CD4-positive, alpha-beta memory T cell (primary cell): ENCODE measurements at regions not wholly inside any gene's neighbourhood (a gene's known extent, or its start where the extent isn't known, plus 50 kb on each side); places are given as distances from the start of the nearest gene placed in this dataset.

Experiments
- CTCF ChIA-PET: fragments of 350-600 bp; sonication (Branson Sonifier 250); formaldehyde crosslinking; loops from one replicate; lab custom pipeline; 2021; ENCODE audit warnings: inconsistent platforms; ENCODE audit not compliant: partially characterized antibody; lab: Charles Lee
- POLR2A ChIA-PET: fragments of 350-600 bp; sonication (Branson Sonifier 250); formaldehyde crosslinking; loops from one replicate; lab custom pipeline; 2021; ENCODE audit not compliant: partially characterized antibody; lab: Charles Lee
- DNase-seq, 5 donors: peaks; one replicate each; pipeline versions ENCODE4 v3.0.0 to v3.0.0-alpha.2; 2020 to 2022; ENCODE audit warnings: mixed read lengths in 1 of 5
- H3K27ac ChIP-seq: one replicate; pipeline ENCODE4 v1.7.0; 2013; ENCODE audit warnings: low read depth, low read length
- H3K27me3 ChIP-seq: 2 replicates; pipeline ENCODE4 v1.7.0; 2013; ENCODE audit warnings: mild to moderate bottlenecking, low read length, moderate library complexity; ENCODE audit not compliant: insufficient read depth
- H3K36me3 ChIP-seq: 2 replicates; pipeline ENCODE4 v1.7.0; 2013; ENCODE audit warnings: mild to moderate bottlenecking, low read length, moderate library complexity; ENCODE audit not compliant: insufficient read depth
- H3K4me1 ChIP-seq: 2 replicates; pipeline ENCODE4 v1.7.0; 2013; ENCODE audit warnings: mild to moderate bottlenecking, low read length, moderate library complexity; ENCODE audit not compliant: insufficient read depth
- H3K4me3 ChIP-seq, 2 donors: one replicate each; pipeline ENCODE4 v1.7.0; 2013; ENCODE audit warnings: low read length in 2 of 2, mild to moderate bottlenecking in 1 of 2
- H3K9me3 ChIP-seq, 2 donors: one replicate each; pipeline ENCODE4 v1.7.0; 2013; ENCODE audit warnings: low read length in 2 of 2, control low read depth in 1 of 2; ENCODE audit not compliant: control insufficient read depth in 1 of 2
- H3K27ac Mint-ChIP-seq, 7 donors: one replicate each; pipeline ENCODE4 v1.8.0; 2020 to 2021; ENCODE audit warnings: mixed read lengths in 7 of 7, mild to moderate bottlenecking in 6 of 7, inconsistent platforms in 3 of 7, moderate library complexity in 3 of 7
- H3K27me3 Mint-ChIP-seq, 2 donors: one replicate each; pipeline ENCODE4 v1.8.0; 2020 to 2021; ENCODE audit warnings: mixed read lengths in 2 of 2
- H3K36me3 Mint-ChIP-seq, 2 donors: one replicate each; pipeline ENCODE4 v1.8.0; 2020 to 2021; ENCODE audit warnings: mixed read lengths in 2 of 2, inconsistent platforms in 1 of 2, mild to moderate bottlenecking in 1 of 2
- H3K4me1 Mint-ChIP-seq, 4 donors: one replicate each; pipeline ENCODE4 v1.8.0; 2020 to 2021; ENCODE audit warnings: mixed read lengths in 4 of 4, mild to moderate bottlenecking in 1 of 4
- H3K4me3 Mint-ChIP-seq, 8 donors: one replicate each; pipeline ENCODE4 v1.8.0; 2020 to 2021; ENCODE audit warnings: mixed read lengths in 8 of 8, mild to moderate bottlenecking in 7 of 8, moderate library complexity in 6 of 8, inconsistent platforms in 3 of 8
- H3K9me3 Mint-ChIP-seq, 8 donors: one replicate each; pipeline ENCODE4 v1.8.0; 2020 to 2021; ENCODE audit warnings: mixed read lengths in 8 of 8, mild to moderate bottlenecking in 5 of 8, inconsistent platforms in 3 of 8, moderate library complexity in 1 of 8
- intact Hi-C: fragments of 100-400 bp; cut with micrococcal nuclease; formaldehyde crosslinking; loops from one replicate; pipeline ENCODE4 v1.15.1; 2023

DNA sequence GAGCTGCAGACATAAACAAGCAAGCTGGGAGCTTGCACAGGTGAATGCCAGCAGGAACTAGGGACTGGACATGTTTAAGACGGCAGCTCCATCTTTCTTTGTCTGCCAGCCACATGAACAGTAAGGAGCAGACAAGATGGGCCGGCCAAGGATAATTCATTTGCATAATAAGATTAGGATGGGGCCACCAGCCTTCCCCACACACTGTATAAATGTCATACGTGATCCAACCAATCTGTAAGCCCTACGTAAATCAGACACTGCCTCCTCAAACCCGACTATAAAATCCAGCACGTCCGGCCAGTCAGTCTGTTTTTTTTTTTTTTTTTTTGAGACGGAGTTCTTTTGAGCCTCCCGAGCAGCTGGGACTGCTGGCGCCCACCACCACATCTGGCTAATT, 75.6 kb upstream of the BOD1L1 start:
- intact Hi-C loops: no loop called here
- H3K9me3 Mint-ChIP-seq: no peaks in the 10 kb centered on the region
- H3K27me3 ChIP-seq: no peaks in the 10 kb centered on the region
- H3K36me3 ChIP-seq: no peaks in the 10 kb centered on the region
- no peaks in the 10 kb centered on the region for H3K9me3 ChIP-seq
- CTCF ChIA-PET: no interaction called here
- no peak overlapping the region for H3K4me3 ChIP-seq
- H3K36me3 Mint-ChIP-seq: no peaks in the 10 kb centered on the region
- H3K4me3 Mint-ChIP-seq: no peak overlapping the region
- no peak overlapping the region for H3K27ac Mint-ChIP-seq
- peaks cover 6 to 12% of the 10 kb centered on the region in 2 donors for H3K27me3 Mint-ChIP-seq
- H3K27ac ChIP-seq: no peak overlapping the region
- POLR2A ChIA-PET: no interaction called here
- no peaks in the 10 kb centered on the region for H3K4me1 Mint-ChIP-seq
- no peak for DNase-seq
- H3K4me1 ChIP-seq: no peaks in the 10 kb centered on the region

DNA sequence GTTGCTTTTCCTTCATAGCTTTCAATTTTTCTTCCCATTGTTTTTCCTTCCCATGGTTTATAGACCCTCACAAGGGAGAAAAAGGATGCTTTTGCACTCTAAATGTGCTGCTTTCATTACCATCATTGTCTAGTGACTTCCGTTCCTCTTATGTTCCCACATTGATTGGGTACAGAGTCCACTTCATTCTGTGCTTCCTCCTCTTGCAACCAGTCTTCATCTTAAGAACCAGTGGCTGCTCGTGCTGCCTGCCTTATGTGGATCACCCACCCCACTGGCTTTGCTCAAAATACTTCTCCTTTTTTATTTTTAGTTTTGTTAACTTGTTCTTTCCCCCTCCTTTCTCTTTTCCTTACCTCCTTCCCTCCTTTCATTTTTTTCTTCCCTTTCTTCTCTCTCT, 76.5 kb upstream of the BOD1L1 start:
- Mint-ChIP-seq H3K4me1 (no peaks in the 10 kb centered on the region), H3K36me3 (no peaks in the 10 kb centered on the region), H3K9me3 (no peaks in the 10 kb centered on the region), H3K27me3 (peaks cover 4 to 12% of the 10 kb centered on the region in 2 donors), H3K4me3 (no peak overlapping the region), H3K27ac (no peak overlapping the region)
- no peak for DNase-seq
- Histone ChIP-seq H3K27ac (no peak overlapping the region), H3K4me1 (no peaks in the 10 kb centered on the region), H3K9me3 (no peaks in the 10 kb centered on the region), H3K4me3 (no peak overlapping the region), H3K36me3 (no peaks in the 10 kb centered on the region), H3K27me3 (no peaks in the 10 kb centered on the region)
- ChIA-PET CTCF (interaction anchor here (1.0 kb wide), 1 partner anchor 48 kb away, joined by 3 read pairs; no protein-coding TSS in a partner anchor), POLR2A (no interaction called here)
- intact Hi-C loops: no loop called here

DNA sequence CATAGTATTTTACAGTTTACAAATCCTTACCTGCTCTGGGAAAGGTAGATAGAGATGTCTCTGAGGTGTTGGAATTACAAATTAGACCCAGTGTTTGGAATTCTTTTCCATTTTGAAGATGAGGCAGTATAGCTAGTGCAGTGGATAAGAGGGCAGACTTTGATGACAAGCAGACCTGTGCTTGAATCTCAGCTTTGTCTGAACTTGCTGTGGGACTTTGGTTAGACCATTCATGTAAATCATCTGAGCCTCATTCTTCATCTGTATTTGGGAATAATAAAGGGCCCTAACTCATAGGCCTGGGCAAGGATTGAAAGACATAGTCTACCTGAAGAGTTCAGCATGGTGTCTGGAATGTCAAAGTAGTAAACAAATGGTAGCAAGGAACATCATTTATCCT, 77.2 kb upstream of the BOD1L1 start:
- Histone ChIP-seq H3K4me3 (no peak overlapping the region), H3K9me3 (no peaks in the 10 kb centered on the region), H3K4me1 (no peaks in the 10 kb centered on the region), H3K27me3 (no peaks in the 10 kb centered on the region), H3K27ac (no peak overlapping the region), H3K36me3 (no peaks in the 10 kb centered on the region)
- CTCF ChIA-PET: interaction anchor here (1.0 kb wide), 1 partner anchor 49 kb away, joined by 3 read pairs; no protein-coding TSS in a partner anchor
- POLR2A ChIA-PET: no interaction called here
- Mint-ChIP-seq H3K9me3 (no peaks in the 10 kb centered on the region), H3K27ac (no peak overlapping the region), H3K4me3 (no peak overlapping the region), H3K27me3 (peaks cover 4 to 12% of the 10 kb centered on the region in 2 donors), H3K4me1 (no peaks in the 10 kb centered on the region), H3K36me3 (no peaks in the 10 kb centered on the region)
- intact Hi-C loops: no loop called here
- no peak for DNase-seq

DNA sequence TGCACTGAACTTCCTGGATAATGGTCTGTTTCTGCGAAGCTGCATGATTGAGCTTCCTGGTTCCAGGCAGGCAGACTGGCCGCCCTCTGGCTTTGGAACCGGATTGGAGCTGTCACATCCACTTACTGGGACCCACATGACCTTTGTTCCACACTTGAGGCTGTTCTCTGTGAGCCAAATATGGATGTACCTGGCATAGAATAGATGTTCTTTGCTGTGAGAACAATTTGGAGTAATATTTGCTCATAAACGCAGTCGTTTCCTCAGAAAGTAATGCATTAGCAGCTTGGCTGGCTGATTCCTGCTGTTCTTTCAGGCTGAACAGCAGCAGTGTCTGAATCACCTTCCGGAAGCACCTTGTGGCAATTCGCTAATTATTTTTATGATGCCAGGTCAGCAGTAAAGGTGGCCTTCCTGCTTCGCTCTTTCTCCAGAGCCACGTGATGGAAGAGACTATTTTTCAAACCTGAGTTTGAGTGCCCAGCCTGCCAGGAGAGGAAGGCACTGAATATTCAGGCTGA, 78.1 kb upstream of the BOD1L1 start:
- no peaks in the 10 kb centered on the region for H3K4me1 Mint-ChIP-seq
- ChIA-PET CTCF (no interaction called here), POLR2A (no interaction called here)
- Histone ChIP-seq H3K9me3 (no peaks in the 10 kb centered on the region), H3K27ac (no peak overlapping the region), H3K27me3 (no peaks in the 10 kb centered on the region), H3K4me3 (no peak overlapping the region), H3K4me1 (no peaks in the 10 kb centered on the region), H3K36me3 (no peaks in the 10 kb centered on the region)
- intact Hi-C loops: no loop called here
- DNase-seq: no peak
- H3K4me3 Mint-ChIP-seq: no peak overlapping the region
- H3K9me3 Mint-ChIP-seq: peaks cover 0 to 3% (median 0%) of the 10 kb centered on the region in 8 donors
- peaks cover 4 to 11% of the 10 kb centered on the region in 2 donors for H3K27me3 Mint-ChIP-seq
- no peaks in the 10 kb centered on the region for H3K36me3 Mint-ChIP-seq
- H3K27ac Mint-ChIP-seq: no peak overlapping the region

DNA sequence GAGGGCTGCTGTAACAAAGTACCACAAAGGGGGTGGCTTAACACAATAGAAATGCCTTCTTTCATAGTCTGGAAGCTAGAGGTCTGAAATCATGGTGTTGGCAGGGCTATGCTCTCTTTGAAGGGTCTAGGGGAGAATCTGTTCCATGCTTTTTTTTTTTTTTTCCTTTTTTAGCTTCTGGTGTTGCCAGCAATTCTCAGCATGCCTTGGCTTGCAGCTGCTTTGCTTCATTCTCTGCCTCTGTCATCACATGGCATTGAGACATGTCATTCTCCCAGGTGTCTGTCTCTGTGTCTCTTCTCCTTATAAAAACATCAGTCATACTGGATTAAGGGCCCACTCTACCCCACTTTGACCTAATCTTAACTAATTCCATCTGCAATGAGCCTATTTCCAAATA, 78.6 kb upstream of the BOD1L1 start:
- no peak for DNase-seq
- Histone ChIP-seq H3K27me3 (no peaks in the 10 kb centered on the region), H3K27ac (no peak overlapping the region), H3K4me1 (no peaks in the 10 kb centered on the region), H3K36me3 (no peaks in the 10 kb centered on the region), H3K9me3 (no peaks in the 10 kb centered on the region), H3K4me3 (no peak overlapping the region)
- CTCF ChIA-PET: no interaction called here
- no peak overlapping the region for H3K27ac Mint-ChIP-seq
- H3K9me3 Mint-ChIP-seq: peaks cover 0 to 3% (median 0%) of the 10 kb centered on the region in 8 donors
- POLR2A ChIA-PET: no interaction called here
- peaks cover 4 to 11% of the 10 kb centered on the region in 2 donors for H3K27me3 Mint-ChIP-seq
- no peaks in the 10 kb centered on the region for H3K36me3 Mint-ChIP-seq
- intact Hi-C loops: no loop called here
- H3K4me3 Mint-ChIP-seq: no peak overlapping the region
- no peaks in the 10 kb centered on the region for H3K4me1 Mint-ChIP-seq

DNA sequence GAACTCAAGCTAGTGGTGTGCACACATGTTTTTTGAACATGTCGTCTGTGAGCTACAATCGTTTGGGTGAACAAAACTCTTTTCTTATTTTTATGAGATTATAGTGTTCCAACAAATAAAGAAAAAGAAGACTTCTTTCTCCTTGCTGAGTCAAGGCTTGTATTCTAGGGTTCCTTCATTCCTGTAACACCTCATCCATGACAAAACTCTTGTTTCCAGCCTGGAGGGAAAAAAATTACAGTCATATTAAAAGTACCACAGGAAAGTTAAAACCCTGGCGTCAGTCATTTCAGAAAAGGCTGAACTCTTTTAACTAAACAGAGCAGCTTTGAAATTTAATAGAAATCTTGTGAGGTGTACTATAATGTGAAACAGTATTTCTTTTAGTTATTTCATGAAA, 79.2 kb upstream of the BOD1L1 start:
- H3K27ac ChIP-seq: no peak overlapping the region
- no peaks in the 10 kb centered on the region for H3K27me3 ChIP-seq
- H3K36me3 Mint-ChIP-seq: no peaks in the 10 kb centered on the region
- peaks cover 7 to 11% of the 10 kb centered on the region in 2 donors for H3K27me3 Mint-ChIP-seq
- DNase-seq: no peak
- ChIA-PET CTCF (no interaction called here), POLR2A (no interaction called here)
- H3K27ac Mint-ChIP-seq: no peak overlapping the region
- H3K4me1 ChIP-seq: no peaks in the 10 kb centered on the region
- H3K9me3 ChIP-seq: no peaks in the 10 kb centered on the region
- H3K4me1 Mint-ChIP-seq: no peaks in the 10 kb centered on the region
- H3K4me3 ChIP-seq: no peak overlapping the region
- H3K4me3 Mint-ChIP-seq: no peak overlapping the region
- peaks cover 0 to 3% (median 0%) of the 10 kb centered on the region in 8 donors for H3K9me3 Mint-ChIP-seq
- intact Hi-C loops: no loop called here
- H3K36me3 ChIP-seq: no peaks in the 10 kb centered on the region

DNA sequence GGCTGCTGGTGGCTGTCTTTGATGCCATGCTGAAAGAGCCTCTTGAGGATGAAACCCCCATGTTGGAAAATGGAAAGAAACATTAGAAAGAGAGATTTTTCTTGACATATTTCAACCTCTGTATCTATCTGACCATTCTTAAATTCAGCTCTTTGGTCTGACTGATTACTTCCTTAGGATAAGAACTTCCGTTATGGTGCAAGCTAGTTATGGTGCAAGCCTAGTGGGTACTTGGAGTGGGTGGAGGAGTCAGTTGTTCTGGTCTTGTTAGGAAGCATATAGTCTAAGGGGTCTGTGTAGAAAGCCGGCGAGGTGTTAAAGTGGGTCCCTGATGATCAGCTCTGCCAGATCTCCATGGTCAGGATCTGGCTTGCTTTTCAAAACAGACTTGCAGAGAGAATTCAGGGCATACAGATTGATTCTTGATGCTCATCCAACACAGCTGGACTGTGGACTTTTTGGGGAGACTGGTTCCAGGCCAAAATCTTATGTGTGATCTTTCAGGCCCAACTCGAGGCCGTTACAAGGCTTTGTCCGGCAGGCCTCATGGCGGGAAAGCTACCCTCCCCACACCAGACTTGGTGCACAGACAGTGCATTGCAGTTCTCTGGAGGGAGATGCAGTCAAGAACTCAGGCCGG, 82.8 kb upstream of the BOD1L1 start:
- intact Hi-C loops: no loop called here
- Mint-ChIP-seq H3K9me3 (peaks cover 0 to 3% (median 0%) of the 10 kb centered on the region in 8 donors), H3K27me3 (peaks cover 7 to 9% of the 10 kb centered on the region in 2 donors), H3K36me3 (no peaks in the 10 kb centered on the region), H3K4me3 (no peak overlapping the region), H3K27ac (no peak overlapping the region), H3K4me1 (no peaks in the 10 kb centered on the region)
- ChIA-PET POLR2A (no interaction called here), CTCF (no interaction called here)
- Histone ChIP-seq H3K4me1 (no peaks in the 10 kb centered on the region), H3K27ac (no peak overlapping the region), H3K9me3 (no peaks in the 10 kb centered on the region), H3K27me3 (no peaks in the 10 kb centered on the region), H3K4me3 (no peak overlapping the region), H3K36me3 (no peaks in the 10 kb centered on the region)
- DNase-seq: no peak
